ENCODE measurements at regions not wholly inside any gene's neighbourhood (a gene's known extent, or its start where the extent isn't known, plus 50 kb on each side); places are given as distances from the start of the nearest gene placed in this dataset.

DNA sequence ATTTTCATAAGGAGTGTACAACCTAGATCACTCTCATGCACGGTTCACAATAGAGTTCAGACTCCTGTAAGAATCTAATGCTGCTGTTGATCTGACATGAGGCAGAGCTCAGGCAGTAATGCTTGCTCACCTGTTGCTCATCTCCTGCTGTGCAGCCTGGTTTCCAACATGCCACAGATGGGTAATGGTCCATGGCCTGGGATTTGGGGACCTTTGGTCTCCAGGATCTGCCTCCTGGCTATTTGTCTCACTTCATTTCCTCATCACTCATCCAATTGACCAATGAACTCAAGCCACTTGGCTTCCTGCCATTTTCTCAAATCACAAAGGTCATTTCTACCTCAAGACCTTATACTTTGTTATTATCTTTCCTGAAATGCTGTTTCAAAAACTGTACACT is 786.1 kb downstream of the ANKRD7 start:
- Histone ChIP-seq H3K36me3 (ENCODE audit: insufficient read depth, low read length) (no peaks in the 10 kb centered on the region), H2AFZ (ENCODE audit: low read depth, low read length) (no peak overlapping the region), H3K79me2 (replicated peaks; ENCODE audit: insufficient read depth, low read length) (no peaks in the 10 kb centered on the region), H3K27ac (ENCODE audit: low read length) (no peak overlapping the region), H4K20me1 (ENCODE audit: insufficient read depth) (no peaks in the 10 kb centered on the region), H3K9me3 (ENCODE audit: low read length) (no peaks in the 10 kb centered on the region), H3K27me3 (ENCODE audit: insufficient read depth, low read depth, low read length) (no peaks in the 10 kb centered on the region), H3F3A (ENCODE audit: insufficient read depth, low read length, poor library complexity, severe bottlenecking) (no peaks in the 10 kb centered on the region), H3K4me3 (ENCODE audit: low read length) (no peak overlapping the region), H3K9ac (ENCODE audit: low read length) (no peak overlapping the region), H3K9me2 (ENCODE audit: insufficient read depth, low read length) (no peaks in the 10 kb centered on the region), H3K4me2 (ENCODE audit: low read length) (no peak overlapping the region)
- TF ChIP-seq EP300 (conservative IDR thresholded peaks at IDR 0.05; ENCODE audit: poor library complexity, severe bottlenecking) (no peak), SMC3 (conservative IDR thresholded peaks at IDR 0.05; ENCODE audit: poor library complexity) (no peak), EZH2 (IDR thresholded peaks at IDR 0.05; ENCODE audit: borderline replicate concordance, insufficient read depth, low read length, poor library complexity, severe bottlenecking) (no peak), MXI1 (conservative IDR thresholded peaks at IDR 0.05; ENCODE audit: poor library complexity, severe bottlenecking) (no peak), TAF1 (IDR thresholded peaks at IDR 0.05; ENCODE audit: low read depth) (no peak), RAD21 (conservative IDR thresholded peaks at IDR 0.05) (no peak), POLR2AphosphoS5 (IDR thresholded peaks at IDR 0.05) (no peak)
- TF ChIP-seq, protein P1, sequence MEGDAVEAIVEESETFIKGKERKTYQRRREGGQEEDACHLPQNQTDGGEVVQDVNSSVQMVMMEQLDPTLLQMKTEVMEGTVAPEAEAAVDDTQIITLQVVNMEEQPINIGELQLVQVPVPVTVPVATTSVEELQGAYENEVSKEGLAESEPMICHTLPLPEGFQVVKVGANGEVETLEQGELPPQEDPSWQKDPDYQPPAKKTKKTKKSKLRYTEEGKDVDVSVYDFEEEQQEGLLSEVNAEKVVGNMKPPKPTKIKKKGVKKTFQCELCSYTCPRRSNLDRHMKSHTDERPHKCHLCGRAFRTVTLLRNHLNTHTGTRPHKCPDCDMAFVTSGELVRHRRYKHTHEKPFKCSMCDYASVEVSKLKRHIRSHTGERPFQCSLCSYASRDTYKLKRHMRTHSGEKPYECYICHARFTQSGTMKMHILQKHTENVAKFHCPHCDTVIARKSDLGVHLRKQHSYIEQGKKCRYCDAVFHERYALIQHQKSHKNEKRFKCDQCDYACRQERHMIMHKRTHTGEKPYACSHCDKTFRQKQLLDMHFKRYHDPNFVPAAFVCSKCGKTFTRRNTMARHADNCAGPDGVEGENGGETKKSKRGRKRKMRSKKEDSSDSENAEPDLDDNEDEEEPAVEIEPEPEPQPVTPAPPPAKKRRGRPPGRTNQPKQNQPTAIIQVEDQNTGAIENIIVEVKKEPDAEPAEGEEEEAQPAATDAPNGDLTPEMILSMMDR (IDR thresholded peaks at IDR 0.05; ENCODE audit: poor library complexity, severe bottlenecking), result no peak
- TF ChIP-seq, protein P2, sequence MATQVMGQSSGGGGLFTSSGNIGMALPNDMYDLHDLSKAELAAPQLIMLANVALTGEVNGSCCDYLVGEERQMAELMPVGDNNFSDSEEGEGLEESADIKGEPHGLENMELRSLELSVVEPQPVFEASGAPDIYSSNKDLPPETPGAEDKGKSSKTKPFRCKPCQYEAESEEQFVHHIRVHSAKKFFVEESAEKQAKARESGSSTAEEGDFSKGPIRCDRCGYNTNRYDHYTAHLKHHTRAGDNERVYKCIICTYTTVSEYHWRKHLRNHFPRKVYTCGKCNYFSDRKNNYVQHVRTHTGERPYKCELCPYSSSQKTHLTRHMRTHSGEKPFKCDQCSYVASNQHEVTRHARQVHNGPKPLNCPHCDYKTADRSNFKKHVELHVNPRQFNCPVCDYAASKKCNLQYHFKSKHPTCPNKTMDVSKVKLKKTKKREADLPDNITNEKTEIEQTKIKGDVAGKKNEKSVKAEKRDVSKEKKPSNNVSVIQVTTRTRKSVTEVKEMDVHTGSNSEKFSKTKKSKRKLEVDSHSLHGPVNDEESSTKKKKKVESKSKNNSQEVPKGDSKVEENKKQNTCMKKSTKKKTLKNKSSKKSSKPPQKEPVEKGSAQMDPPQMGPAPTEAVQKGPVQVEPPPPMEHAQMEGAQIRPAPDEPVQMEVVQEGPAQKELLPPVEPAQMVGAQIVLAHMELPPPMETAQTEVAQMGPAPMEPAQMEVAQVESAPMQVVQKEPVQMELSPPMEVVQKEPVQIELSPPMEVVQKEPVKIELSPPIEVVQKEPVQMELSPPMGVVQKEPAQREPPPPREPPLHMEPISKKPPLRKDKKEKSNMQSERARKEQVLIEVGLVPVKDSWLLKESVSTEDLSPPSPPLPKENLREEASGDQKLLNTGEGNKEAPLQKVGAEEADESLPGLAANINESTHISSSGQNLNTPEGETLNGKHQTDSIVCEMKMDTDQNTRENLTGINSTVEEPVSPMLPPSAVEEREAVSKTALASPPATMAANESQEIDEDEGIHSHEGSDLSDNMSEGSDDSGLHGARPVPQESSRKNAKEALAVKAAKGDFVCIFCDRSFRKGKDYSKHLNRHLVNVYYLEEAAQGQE (IDR thresholded peaks at IDR 0.05; ENCODE audit: borderline replicate concordance), result no peak

DNA sequence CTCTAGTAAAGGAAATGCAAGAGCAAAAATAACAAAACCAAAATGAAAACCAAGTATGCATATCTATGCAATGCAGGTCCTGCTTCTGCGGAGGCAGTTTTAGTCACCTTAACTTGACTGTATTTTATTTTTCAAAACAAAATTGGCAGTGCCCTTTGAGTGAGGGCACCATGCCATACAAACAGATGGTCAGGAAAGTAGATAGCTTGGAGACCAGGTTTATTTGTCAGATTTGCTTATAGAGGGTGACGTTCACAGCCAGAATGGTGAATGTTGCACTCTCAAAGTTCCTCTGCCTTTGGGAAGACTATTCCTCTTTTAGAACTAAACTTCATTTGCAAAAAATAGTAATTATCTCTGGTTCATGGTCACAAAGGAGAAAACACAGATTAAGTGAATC is 801.9 kb downstream of the ANKRD7 start:
- no peaks in the 10 kb centered on the region for H3F3A ChIP-seq (ENCODE audit: insufficient read depth, low read length, poor library complexity, severe bottlenecking)
- no peaks in the 10 kb centered on the region for H4K20me1 ChIP-seq (ENCODE audit: insufficient read depth)
- no peaks in the 10 kb centered on the region for H3K79me2 ChIP-seq (replicated peaks; ENCODE audit: insufficient read depth, low read length)
- TF ChIP-seq EZH2 (IDR thresholded peaks at IDR 0.05; ENCODE audit: borderline replicate concordance, insufficient read depth, low read length, poor library complexity, severe bottlenecking) (no peak), RAD21 (conservative IDR thresholded peaks at IDR 0.05) (no peak), MXI1 (conservative IDR thresholded peaks at IDR 0.05; ENCODE audit: poor library complexity, severe bottlenecking) (no peak)
- TF ChIP-seq, protein P1 (IDR thresholded peaks at IDR 0.05; ENCODE audit: poor library complexity, severe bottlenecking), result no peak
- peaks cover 5% of the 10 kb centered on the region for H3K9me3 ChIP-seq (ENCODE audit: low read length)
- H3K36me3 ChIP-seq (ENCODE audit: insufficient read depth, low read length), result no peaks in the 10 kb centered on the region
- H3K27me3 ChIP-seq (ENCODE audit: insufficient read depth, low read depth, low read length), result no peaks in the 10 kb centered on the region
- no peak overlapping the region for H2AFZ ChIP-seq (ENCODE audit: low read depth, low read length)
- H3K4me3 ChIP-seq (ENCODE audit: low read length), result no peak overlapping the region
- no peak overlapping the region for H3K27ac ChIP-seq (ENCODE audit: low read length)
- no peaks in the 10 kb centered on the region for H3K9me2 ChIP-seq (ENCODE audit: insufficient read depth, low read length)
- no peak overlapping the region for H3K4me2 ChIP-seq (ENCODE audit: low read length)
- H3K9ac ChIP-seq (ENCODE audit: low read length), result no peak overlapping the region

Data from neural cell (in vitro differentiated cells).